ENCODE measurements at regions not wholly inside any gene's neighbourhood (a gene's known extent, or its start where the extent isn't known, plus 50 kb on each side); places are given as distances from the start of the nearest gene placed in this dataset.

- CTCF ChIA-PET: no interaction called here
- 100% methylated on average over 1 of the region's 1 CpG for WGBS (ENCODE audit: insufficient coverage)
- no peak for DNase-seq
- H3K27me3 ChIP-seq (replicated peaks in 2 of 5; ENCODE audit: control insufficient read depth in 4 of 5, insufficient read depth in 5 of 5, low read length in 4 of 5): peaks cover 0 to 2% (median 0%) of the 10 kb centered on the region in 5 experiments
- peaks cover 0 to 5% (median 0%) of the 10 kb centered on the region in 5 experiments for H3K9me3 ChIP-seq (ENCODE audit: control extremely low read depth in 1 of 5, control insufficient read depth in 4 of 5, insufficient read depth in 2 of 5, low read depth in 1 of 5, low read length in 4 of 5)
- no peak overlapping the region for H3K4me3 ChIP-seq (ENCODE audit: control insufficient read depth in 1 of 7, extremely low read depth in 1 of 7, insufficient read depth in 4 of 7, low read depth in 2 of 7, low read length in 6 of 7)
- no peaks in the 10 kb centered on the region for H3K36me3 ChIP-seq (ENCODE audit: control insufficient read depth in 4 of 4, insufficient read depth in 4 of 4, low read length in 3 of 4)
- no peaks in the 10 kb centered on the region for H3K4me1 ChIP-seq (ENCODE audit: control extremely low read depth in 1 of 4, control insufficient read depth in 4 of 4, insufficient read depth in 4 of 4, low read length in 3 of 4)
- H3K27ac ChIP-seq (ENCODE audit: insufficient read depth in 1 of 2, low read depth in 1 of 2, low read length in 2 of 2, poor library complexity in 1 of 2, severe bottlenecking in 2 of 2): no peak overlapping the region
- POLR2A ChIA-PET: no interaction called here
Observed at GRCh38 chr2:19762142-19762541, 139.6 kb downstream of the TTC32 start.

- Histone ChIP-seq H3K27me3 (replicated peaks in 2 of 5; ENCODE audit: control insufficient read depth in 4 of 5, insufficient read depth in 5 of 5, low read length in 4 of 5) (peaks cover 0 to 2% (median 0%) of the 10 kb centered on the region in 5 experiments), H3K9me3 (ENCODE audit: control extremely low read depth in 1 of 5, control insufficient read depth in 4 of 5, insufficient read depth in 2 of 5, low read depth in 1 of 5, low read length in 4 of 5) (no peaks in the 10 kb centered on the region), H3K27ac (ENCODE audit: insufficient read depth in 1 of 2, low read depth in 1 of 2, low read length in 2 of 2, poor library complexity in 1 of 2, severe bottlenecking in 2 of 2) (no peak overlapping the region), H3K4me3 (ENCODE audit: control insufficient read depth in 1 of 7, extremely low read depth in 1 of 7, insufficient read depth in 4 of 7, low read depth in 2 of 7, low read length in 6 of 7) (no peak overlapping the region), H3K36me3 (ENCODE audit: control insufficient read depth in 4 of 4, insufficient read depth in 4 of 4, low read length in 3 of 4) (no peaks in the 10 kb centered on the region), H3K4me1 (ENCODE audit: control extremely low read depth in 1 of 4, control insufficient read depth in 4 of 4, insufficient read depth in 4 of 4, low read length in 3 of 4) (no peaks in the 10 kb centered on the region)
- WGBS (ENCODE audit: insufficient coverage): 31% methylated on average over 2 of the region's 6 CpGs
- no peak for DNase-seq
- POLR2A ChIA-PET: no interaction called here
- CTCF ChIA-PET: interaction anchor here (0.9 kb wide), 1 partner anchor 13 kb away, joined by 3 read pairs; no protein-coding TSS in a partner anchor
Observed at GRCh38 chr2:19759880-19760279, 141.9 kb downstream of the TTC32 start.

- CTCF ChIA-PET: no interaction called here
- peaks cover 0 to 3% (median 0%) of the 10 kb centered on the region in 5 experiments for H3K27me3 ChIP-seq (replicated peaks in 2 of 5; ENCODE audit: control insufficient read depth in 4 of 5, insufficient read depth in 5 of 5, low read length in 4 of 5)
- no peaks in the 10 kb centered on the region for H3K36me3 ChIP-seq (ENCODE audit: control insufficient read depth in 4 of 4, insufficient read depth in 4 of 4, low read length in 3 of 4)
- 80% methylated on average over 2 of the region's 5 CpGs for WGBS (ENCODE audit: insufficient coverage)
- no peaks in the 10 kb centered on the region for H3K4me1 ChIP-seq (ENCODE audit: control extremely low read depth in 1 of 4, control insufficient read depth in 4 of 4, insufficient read depth in 4 of 4, low read length in 3 of 4)
- POLR2A ChIA-PET: no interaction called here
- H3K27ac ChIP-seq (ENCODE audit: insufficient read depth in 1 of 2, low read depth in 1 of 2, low read length in 2 of 2, poor library complexity in 1 of 2, severe bottlenecking in 2 of 2): no peak overlapping the region
- H3K9me3 ChIP-seq (ENCODE audit: control extremely low read depth in 1 of 5, control insufficient read depth in 4 of 5, insufficient read depth in 2 of 5, low read depth in 1 of 5, low read length in 4 of 5): no peaks in the 10 kb centered on the region
- H3K4me3 ChIP-seq (ENCODE audit: control insufficient read depth in 1 of 7, extremely low read depth in 1 of 7, insufficient read depth in 4 of 7, low read depth in 2 of 7, low read length in 6 of 7): no peak overlapping the region
- no peak for DNase-seq
Observed at GRCh38 chr2:19758658-19759057, 143.1 kb downstream of the TTC32 start.

- Histone ChIP-seq H3K4me3 (ENCODE audit: control insufficient read depth in 1 of 7, extremely low read depth in 1 of 7, insufficient read depth in 4 of 7, low read depth in 2 of 7, low read length in 6 of 7) (no peak overlapping the region), H3K9me3 (ENCODE audit: control extremely low read depth in 1 of 5, control insufficient read depth in 4 of 5, insufficient read depth in 2 of 5, low read depth in 1 of 5, low read length in 4 of 5) (no peaks in the 10 kb centered on the region), H3K27me3 (replicated peaks in 2 of 5; ENCODE audit: control insufficient read depth in 4 of 5, insufficient read depth in 5 of 5, low read length in 4 of 5) (peaks cover 0 to 5% (median 0%) of the 10 kb centered on the region in 5 experiments), H3K27ac (ENCODE audit: insufficient read depth in 1 of 2, low read depth in 1 of 2, low read length in 2 of 2, poor library complexity in 1 of 2, severe bottlenecking in 2 of 2) (no peak overlapping the region), H3K36me3 (ENCODE audit: control insufficient read depth in 4 of 4, insufficient read depth in 4 of 4, low read length in 3 of 4) (no peaks in the 10 kb centered on the region), H3K4me1 (ENCODE audit: control extremely low read depth in 1 of 4, control insufficient read depth in 4 of 4, insufficient read depth in 4 of 4, low read length in 3 of 4) (no peaks in the 10 kb centered on the region)
- POLR2A ChIA-PET: no interaction called here
- DNase-seq: no peak
- CTCF ChIA-PET: no interaction called here
- whole genome bisulfite sequencing (ENCODE audit: insufficient coverage): 100% methylated on average over 3 of the region's 3 CpGs
Observed at GRCh38 chr2:19757586-19757985, 144.2 kb downstream of the TTC32 start.

DNA sequence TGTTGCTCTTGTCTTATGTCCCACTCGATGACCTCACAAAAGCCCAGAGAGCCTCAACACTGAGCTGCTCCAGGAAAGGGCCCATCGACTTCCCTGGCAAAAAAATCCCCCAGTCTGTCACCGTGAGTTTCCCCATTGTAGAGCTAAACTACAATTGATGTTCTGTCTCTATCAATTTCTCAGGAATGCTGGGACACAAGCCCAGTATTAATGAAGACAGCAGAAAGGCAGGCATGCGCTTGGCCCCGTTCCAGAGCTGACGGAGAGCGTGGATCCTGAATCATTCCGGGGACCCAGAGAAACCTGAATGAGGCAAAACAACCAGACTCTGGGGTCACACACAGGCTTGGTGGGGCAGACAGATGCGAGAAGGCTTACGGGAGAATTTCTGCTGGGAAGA is 146.9 kb downstream of the TTC32 start:
- H3K4me1 ChIP-seq (ENCODE audit: control extremely low read depth in 1 of 4, control insufficient read depth in 4 of 4, insufficient read depth in 4 of 4, low read length in 3 of 4): no peaks in the 10 kb centered on the region
- POLR2A ChIA-PET: no interaction called here
- no peak overlapping the region for H3K4me3 ChIP-seq (ENCODE audit: control insufficient read depth in 1 of 7, extremely low read depth in 1 of 7, insufficient read depth in 4 of 7, low read depth in 2 of 7, low read length in 6 of 7)
- whole genome bisulfite sequencing (ENCODE audit: insufficient coverage): 82% methylated on average over 5 of the region's 10 CpGs
- no peaks in the 10 kb centered on the region for H3K9me3 ChIP-seq (ENCODE audit: control extremely low read depth in 1 of 5, control insufficient read depth in 4 of 5, insufficient read depth in 2 of 5, low read depth in 1 of 5, low read length in 4 of 5)
- H3K27ac ChIP-seq (ENCODE audit: insufficient read depth in 1 of 2, low read depth in 1 of 2, low read length in 2 of 2, poor library complexity in 1 of 2, severe bottlenecking in 2 of 2): no peak overlapping the region
- DNase-seq: no peak
- H3K27me3 ChIP-seq (replicated peaks in 2 of 5; ENCODE audit: control insufficient read depth in 4 of 5, insufficient read depth in 5 of 5, low read length in 4 of 5): peaks cover 0 to 11% (median 0%) of the 10 kb centered on the region in 5 experiments
- CTCF ChIA-PET: no interaction called here
- no peaks in the 10 kb centered on the region for H3K36me3 ChIP-seq (ENCODE audit: control insufficient read depth in 4 of 4, insufficient read depth in 4 of 4, low read length in 3 of 4)

- no peaks in the 10 kb centered on the region for H3K9me3 ChIP-seq (ENCODE audit: control extremely low read depth in 1 of 5, control insufficient read depth in 4 of 5, insufficient read depth in 2 of 5, low read depth in 1 of 5, low read length in 4 of 5)
- H3K27me3 ChIP-seq (replicated peaks in 2 of 5; ENCODE audit: control insufficient read depth in 4 of 5, insufficient read depth in 5 of 5, low read length in 4 of 5): peaks cover 0 to 11% (median 0%) of the 10 kb centered on the region in 5 experiments
- POLR2A ChIA-PET: no interaction called here
- no peak overlapping the region for H3K27ac ChIP-seq (ENCODE audit: insufficient read depth in 1 of 2, low read depth in 1 of 2, low read length in 2 of 2, poor library complexity in 1 of 2, severe bottlenecking in 2 of 2)
- CTCF ChIA-PET: no interaction called here
- WGBS (ENCODE audit: insufficient coverage): 100% methylated on average over 2 of the region's 2 CpGs
- no peak overlapping the region for H3K4me3 ChIP-seq (ENCODE audit: control insufficient read depth in 1 of 7, extremely low read depth in 1 of 7, insufficient read depth in 4 of 7, low read depth in 2 of 7, low read length in 6 of 7)
- no peak for DNase-seq
- no peaks in the 10 kb centered on the region for H3K36me3 ChIP-seq (ENCODE audit: control insufficient read depth in 4 of 4, insufficient read depth in 4 of 4, low read length in 3 of 4)
- H3K4me1 ChIP-seq (ENCODE audit: control extremely low read depth in 1 of 4, control insufficient read depth in 4 of 4, insufficient read depth in 4 of 4, low read length in 3 of 4): no peaks in the 10 kb centered on the region
Observed at GRCh38 chr2:19753818-19754217, 148.0 kb downstream of the TTC32 start.

DNA sequence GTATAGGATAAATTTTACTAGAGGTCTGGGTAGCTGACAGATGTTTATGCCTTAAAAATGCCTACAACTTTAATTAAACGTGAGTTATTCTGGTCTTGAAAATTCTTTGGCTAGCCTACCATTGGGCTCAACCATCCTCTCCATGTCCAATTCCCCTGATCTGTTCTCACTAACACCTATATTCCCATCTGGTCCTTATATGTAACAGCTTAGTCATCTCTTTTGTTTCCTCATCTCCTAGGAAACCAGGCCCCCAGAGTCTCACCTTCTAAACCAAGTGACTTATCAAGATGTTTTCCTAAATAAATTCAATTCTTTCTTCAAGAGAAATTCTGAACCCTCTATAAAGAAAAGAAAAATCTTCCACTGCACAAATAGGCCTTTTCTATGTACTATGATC is 148.5 kb downstream of the TTC32 start:
- ChIA-PET POLR2A (no interaction called here), CTCF (no interaction called here)
- H3K9me3 ChIP-seq (ENCODE audit: control extremely low read depth in 1 of 5, control insufficient read depth in 4 of 5, insufficient read depth in 2 of 5, low read depth in 1 of 5, low read length in 4 of 5): no peaks in the 10 kb centered on the region
- no peak for DNase-seq
- WGBS (ENCODE audit: insufficient coverage): 100% methylated on average over 1 of the region's 1 CpG
- H3K4me3 ChIP-seq (ENCODE audit: control insufficient read depth in 1 of 7, extremely low read depth in 1 of 7, insufficient read depth in 4 of 7, low read depth in 2 of 7, low read length in 6 of 7): no peak overlapping the region
- H3K4me1 ChIP-seq (ENCODE audit: control extremely low read depth in 1 of 4, control insufficient read depth in 4 of 4, insufficient read depth in 4 of 4, low read length in 3 of 4): no peaks in the 10 kb centered on the region
- H3K27ac ChIP-seq (ENCODE audit: insufficient read depth in 1 of 2, low read depth in 1 of 2, low read length in 2 of 2, poor library complexity in 1 of 2, severe bottlenecking in 2 of 2): no peak overlapping the region
- H3K36me3 ChIP-seq (ENCODE audit: control insufficient read depth in 4 of 4, insufficient read depth in 4 of 4, low read length in 3 of 4): no peaks in the 10 kb centered on the region
- peaks cover 0 to 10% (median 0%) of the 10 kb centered on the region in 5 experiments for H3K27me3 ChIP-seq (replicated peaks in 2 of 5; ENCODE audit: control insufficient read depth in 4 of 5, insufficient read depth in 5 of 5, low read length in 4 of 5)
